ENCODE measurements at regions not wholly inside any gene's neighbourhood (a gene's known extent, or its start where the extent isn't known, plus 50 kb on each side); places are given as distances from the start of the nearest gene placed in this dataset.

DNA sequence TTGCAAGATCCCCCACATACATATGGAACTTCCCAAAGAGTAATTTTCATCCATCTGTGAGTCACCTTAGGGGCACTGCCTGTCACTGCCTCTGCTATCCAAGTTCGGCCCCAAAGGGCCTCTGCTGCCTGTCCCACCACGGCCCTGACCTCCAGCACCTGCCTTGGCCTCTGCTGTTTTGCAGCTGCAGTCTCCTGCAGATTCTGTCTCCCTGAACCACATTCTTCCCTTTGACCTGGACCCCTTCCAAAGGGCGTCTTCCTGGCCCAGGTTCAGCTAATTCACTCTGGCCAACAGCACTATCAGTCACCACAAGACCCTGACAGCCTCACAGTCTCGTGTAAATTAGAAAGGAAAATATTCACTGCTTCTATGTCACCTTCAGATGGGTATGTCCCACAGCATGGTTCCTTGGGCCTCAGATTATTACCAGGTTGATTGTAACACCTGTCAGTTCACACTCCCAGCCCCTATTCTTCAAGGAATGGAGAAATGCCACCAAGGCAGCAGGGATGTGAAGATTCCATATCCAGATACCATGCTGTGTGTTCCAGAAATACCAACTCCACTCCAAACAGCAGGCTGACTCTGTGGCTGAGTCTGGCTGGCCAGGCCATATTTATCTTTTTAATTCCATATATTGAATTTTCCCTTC is 479.3 kb downstream of the ARHGEF28 start:
- DNase-seq: no peak

GRCh38 chr5:74103131-74104023 is 477.4 kb downstream of the ARHGEF28 start:
- DNase-seq: no peak

DNA sequence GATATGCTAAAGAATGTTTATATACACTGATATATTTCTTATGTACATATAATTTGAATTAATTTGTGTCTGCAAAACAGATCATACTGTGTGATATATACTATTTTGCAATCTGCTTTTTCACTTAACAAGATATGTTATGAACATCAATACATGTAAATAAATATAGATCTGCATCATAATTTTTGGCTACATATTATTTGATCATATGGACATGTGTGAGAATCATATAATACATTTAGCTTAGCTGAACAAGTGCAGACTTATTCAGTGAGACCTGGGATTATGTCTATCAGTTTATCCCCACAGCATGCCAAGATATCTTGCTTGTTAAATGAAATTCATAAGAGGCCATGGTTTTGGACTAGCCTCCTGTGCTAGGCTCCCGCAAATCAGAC is 474.3 kb downstream of the ARHGEF28 start:
- DNase-seq: no peak

DNA sequence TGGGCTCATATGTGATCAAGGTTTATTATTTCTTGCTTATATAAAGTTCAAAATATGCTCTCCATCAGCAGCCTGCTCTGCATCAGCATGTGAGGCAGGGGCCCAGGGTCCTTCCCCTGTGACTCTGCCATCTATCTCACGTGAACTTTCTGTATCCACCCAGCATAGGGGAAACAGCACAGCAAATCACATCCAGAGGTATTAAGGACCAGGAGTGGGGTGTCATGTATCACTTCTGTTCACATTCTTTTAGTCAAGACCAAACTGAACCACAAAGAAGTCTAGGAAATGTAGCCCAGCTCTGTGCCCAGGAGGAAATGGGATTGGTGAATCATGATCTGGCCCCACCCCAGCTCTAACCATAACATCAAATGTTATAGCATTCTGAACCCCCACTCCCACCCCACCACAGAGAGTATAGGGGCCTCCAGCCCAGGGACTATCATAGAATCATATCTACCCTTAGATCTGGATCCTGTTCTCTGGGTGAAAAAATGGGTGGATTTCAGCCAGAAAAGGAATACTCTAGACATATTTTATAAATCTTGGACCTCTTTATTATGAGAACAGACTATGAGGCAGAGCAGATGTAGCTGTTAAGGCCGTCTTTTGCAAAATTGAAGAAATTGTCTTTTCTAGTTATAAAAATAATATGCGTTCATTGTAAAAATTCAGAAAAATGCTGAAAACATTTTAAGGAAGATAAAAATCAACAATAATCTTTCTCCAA is 473.7 kb downstream of the ARHGEF28 start:
- DNase-seq: no peak

DNA sequence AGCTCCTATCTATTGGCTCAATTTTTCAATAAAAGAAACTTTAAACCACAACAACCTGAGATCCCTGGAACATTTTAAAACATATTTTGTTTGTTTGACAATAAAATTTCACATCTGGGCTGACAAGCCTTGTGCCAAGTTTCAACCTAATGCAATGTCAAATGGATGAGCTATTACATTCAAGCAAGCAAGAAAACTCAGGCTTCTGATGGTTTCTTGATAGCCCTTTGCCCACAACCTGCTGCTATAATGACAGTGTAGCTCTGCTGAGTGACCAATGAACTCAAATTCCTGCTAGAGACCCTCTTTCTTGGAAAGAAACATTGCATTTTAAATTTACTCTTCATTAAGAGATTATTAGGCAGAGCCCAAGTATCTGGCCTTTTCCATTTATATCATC is 472.9 kb downstream of the ARHGEF28 start:
- DNase-seq: no peak

- no peak for DNase-seq
Measured at GRCh38 chr5:74098456-74098855, 472.5 kb downstream of the ARHGEF28 start.

GRCh38 chr5:74096325-74096724 is 470.3 kb downstream of the ARHGEF28 start:
- no peak for DNase-seq

DNA sequence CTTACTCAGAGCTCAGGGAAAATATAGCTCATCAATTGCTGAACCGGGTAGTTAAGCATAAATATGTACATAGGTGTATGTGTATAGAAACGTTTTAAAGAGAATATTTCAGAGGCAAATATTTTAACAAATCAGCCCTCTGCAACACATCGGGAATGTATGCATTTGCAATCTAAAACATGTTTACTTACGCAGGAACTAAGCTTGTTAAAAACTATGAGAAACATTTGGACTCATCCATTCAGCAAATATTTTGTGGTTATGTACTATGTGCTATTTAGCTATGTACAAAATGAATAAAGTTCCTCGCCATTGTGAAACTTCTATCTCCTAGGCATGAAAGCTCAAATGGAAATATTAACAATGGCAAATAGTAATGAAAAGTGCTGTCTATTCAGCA is 469.9 kb downstream of the ARHGEF28 start:
- no peak for DNase-seq

GRCh38 chr5:74094782-74095108 is 468.7 kb downstream of the ARHGEF28 start:
- no peak for DNase-seq

- no peak for DNase-seq
Measured at GRCh38 chr5:74094096-74094781, 468.2 kb downstream of the ARHGEF28 start.

GRCh38 chr5:74093561-74093960 is 467.6 kb downstream of the ARHGEF28 start:
- DNase-seq: no peak

GRCh38 chr5:74092766-74093165 is 466.8 kb downstream of the ARHGEF28 start:
- DNase-seq: no peak

DNA sequence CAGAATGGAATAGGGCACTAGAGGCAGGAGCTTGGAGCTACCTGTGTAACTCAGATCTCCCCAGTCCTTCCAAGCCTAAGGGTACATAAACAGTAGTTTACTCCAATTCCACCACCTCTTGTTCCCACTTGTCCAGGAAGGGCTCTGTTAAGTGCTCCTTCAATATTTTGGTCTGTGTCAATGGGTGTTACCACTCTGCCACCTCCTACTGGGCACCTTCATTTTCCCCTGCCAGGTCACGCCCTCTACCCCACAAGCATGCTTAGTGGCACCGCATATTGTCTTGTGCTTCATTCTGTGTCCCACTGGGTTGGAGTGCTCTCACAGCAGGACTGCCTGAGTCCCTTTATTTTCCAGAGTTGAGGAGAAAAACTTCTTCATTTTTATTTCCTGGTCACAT is 459.8 kb downstream of the ARHGEF28 start:
- no peak for DNase-seq

- DNase-seq: no peak
Measured at GRCh38 chr5:74085186-74085585, 459.2 kb downstream of the ARHGEF28 start.

DNA sequence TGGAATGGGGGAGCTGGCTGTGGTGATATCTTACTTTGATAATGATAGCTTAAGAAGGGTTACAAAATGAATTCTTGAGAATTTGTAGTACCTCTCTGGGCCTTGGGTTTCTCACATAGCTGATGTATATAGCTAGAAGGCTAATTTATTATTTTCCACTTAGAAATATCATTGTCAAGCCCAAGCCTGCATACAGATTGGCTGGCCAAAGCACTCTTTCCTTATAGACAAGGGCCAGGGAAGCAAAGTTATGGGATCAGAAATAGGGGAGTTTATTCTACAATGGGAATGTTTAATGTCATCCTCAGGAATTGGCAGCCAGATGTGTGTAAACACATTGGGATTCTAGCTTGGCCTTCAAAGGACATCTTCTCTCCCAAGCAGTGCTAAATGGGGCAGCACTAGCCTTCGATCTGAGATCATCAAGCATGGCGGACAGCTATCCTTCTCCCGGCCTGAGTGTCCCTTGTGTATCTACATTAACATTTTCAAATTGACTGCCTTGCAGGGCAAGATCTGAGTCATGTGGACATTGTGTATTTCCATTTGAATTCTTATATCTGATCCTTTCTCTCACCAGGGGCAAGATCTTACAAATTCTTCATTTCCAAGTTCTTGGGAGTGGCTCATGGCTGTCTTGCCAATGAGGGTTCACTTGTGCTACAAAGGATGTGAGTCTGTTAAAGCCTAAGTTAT is 457.2 kb downstream of the ARHGEF28 start:
- no peak for DNase-seq

DNA sequence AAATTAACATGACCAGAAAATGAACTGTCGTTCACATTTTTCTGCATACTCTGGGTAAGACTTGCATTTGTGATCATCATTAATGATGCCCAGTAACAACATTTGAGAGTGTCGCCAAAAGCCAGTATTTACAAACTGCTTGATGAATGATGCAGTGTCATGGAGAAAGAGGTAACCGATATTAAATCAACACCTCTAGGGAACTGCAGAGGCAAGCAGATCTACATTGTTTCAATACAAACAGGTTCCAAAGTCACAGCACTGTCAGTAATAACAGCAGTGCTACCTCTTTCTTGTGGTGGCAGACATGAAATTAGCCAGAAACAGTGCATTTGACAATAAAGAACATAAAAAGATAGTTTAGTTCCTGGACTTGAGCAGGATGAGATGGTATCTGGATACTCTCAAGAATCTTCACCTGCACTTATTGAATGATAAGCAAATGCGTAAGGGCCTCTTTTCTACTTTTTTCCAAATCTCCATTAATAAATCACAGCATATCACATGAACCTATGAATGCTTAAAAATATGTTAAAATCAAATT is 456.6 kb downstream of the ARHGEF28 start:
- no peak for DNase-seq

GRCh38 chr5:74081126-74081525 is 455.1 kb downstream of the ARHGEF28 start:
- DNase-seq: no peak

- no peak for DNase-seq
Measured at GRCh38 chr5:74079971-74080556, 454.1 kb downstream of the ARHGEF28 start.

DNA sequence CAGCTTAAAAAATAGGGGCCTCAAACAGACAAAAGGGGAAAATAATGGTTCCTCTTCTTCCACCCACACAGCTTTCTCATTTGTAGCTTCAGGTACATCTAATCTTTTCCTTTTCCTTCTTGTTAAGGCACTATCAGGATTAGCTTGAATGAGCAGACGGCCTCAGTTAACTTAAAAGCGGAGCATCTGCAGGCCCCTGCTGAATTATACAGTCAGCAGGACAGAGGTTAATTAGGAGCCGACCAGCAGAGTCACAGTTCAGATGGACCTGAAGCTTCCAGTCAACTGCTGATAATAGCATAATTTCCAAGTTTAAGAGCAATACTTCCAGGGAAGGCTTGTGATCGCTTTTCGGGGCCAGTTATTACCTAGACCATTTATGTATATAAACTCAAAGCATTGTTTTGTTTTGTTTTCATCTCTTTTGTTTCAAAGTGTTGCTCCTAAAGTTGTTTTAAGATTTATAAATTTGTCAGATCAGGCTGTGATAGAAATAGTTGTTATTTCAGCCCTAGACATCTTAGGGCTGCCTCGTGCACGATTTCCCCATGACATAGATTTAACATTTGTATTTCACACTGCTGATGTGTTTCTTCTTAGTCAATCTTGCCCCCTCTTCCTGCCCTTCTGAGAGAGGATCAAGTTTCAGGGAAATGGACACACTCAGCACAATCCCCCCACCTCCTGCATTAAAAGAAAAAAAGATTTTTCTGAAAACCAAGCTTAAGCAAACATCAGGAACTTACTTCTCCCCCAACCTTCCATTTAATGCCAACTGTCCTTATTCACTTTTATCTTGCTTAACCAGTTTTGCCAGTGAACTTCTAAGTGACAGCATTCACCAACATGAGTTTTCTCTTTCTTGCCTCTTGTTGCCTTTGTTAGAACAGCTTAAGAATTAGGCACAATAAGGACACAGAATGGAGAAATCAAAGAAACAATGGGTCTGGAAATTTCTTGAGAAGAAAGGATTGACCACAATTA is 449.8 kb downstream of the ARHGEF28 start:
- DNase-seq: no peak

DNA sequence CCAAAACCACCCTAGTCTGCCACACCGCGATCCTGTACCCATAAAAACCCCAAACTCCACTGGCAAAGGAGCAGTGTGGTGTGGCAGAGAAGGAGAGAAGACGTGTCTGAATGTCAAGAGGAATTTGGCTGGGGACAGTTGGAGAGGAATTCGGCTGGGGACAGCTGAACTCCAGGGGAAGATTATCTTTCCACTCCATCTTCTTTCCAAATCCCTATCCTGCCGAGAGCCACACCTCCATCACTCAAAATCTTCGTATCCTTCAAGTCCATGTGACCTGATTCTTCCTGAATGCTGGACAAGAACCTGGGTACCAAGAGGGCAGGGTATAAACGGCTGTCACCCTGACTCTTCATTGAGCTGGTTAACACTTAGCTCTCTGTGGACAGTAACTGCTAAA is 448.1 kb downstream of the ARHGEF28 start:
- DNase-seq: no peak

DNA sequence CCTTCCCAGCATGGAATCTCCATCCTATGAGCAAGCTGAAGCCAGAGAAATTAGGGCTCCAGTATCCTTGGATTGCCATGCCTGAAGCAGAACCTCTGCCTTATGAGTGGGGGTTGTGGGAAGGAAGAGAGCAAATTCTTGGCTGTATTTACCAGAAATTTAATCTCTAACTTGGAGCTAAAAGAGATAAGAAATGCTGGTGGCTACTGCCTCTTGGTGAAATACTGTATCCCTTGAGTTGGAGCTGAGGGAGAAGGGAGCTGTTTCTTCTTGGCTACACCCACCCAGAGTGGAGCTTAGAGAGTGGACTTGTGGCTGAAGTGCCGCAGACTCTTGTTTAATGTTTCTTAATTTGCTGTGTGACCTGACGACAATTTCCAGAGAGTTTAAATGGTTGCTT is 447.3 kb downstream of the ARHGEF28 start:
- no peak for DNase-seq
